Endothelial cell of umbilical vein (primary cell): ENCODE measurements at regions not wholly inside any gene's neighbourhood (a gene's known extent, or its start where the extent isn't known, plus 50 kb on each side); places are given as distances from the start of the nearest gene placed in this dataset.

ENCODE experiments used
- BruUV-seq: library from RNA; stranded (reverse); fragments of 400-500 nt; replicated peaks from 2 replicates; lab custom pipeline; 2021; lab: Mats Ljungman, UMichigan
- CTCF ChIA-PET: fragments of 300-600, 350-600 bp; sonication (Branson Sonifier 250); formaldehyde crosslinking; loops from one replicate; lab custom pipeline; 2021; ENCODE audit warnings: antibody characterized with exemption, inconsistent platforms; lab: Charles Lee
- POLR2A ChIA-PET: fragments of 300-600, 350-600 bp; sonication (Branson Sonifier 250); formaldehyde crosslinking; loops from one replicate; lab custom pipeline; 2021; ENCODE audit warnings: antibody characterized with exemption, inconsistent platforms; lab: Charles Lee
- DNase-seq: peaks from one replicate; pipeline ENCODE4 v3.0.0-alpha.2; 2011; ENCODE audit warnings: low read depth, low spot score
- FAIRE-seq: peaks from 2 replicates; lab custom pipeline; 2011; peaks lifted over from hg19 to GRCh38; lab: Jason Lieb, UNC
- H2AFZ ChIP-seq: 2 replicates; pipeline ENCODE4 v1.6.0; 2012; ENCODE audit warnings: low read depth, low read length, control low read depth, inconsistent platforms
- H3K27ac ChIP-seq: 2 replicates; pipeline ENCODE4 v1.5.1; 2011; ENCODE audit warnings: low read depth, mild to moderate bottlenecking, control low read depth, low read length, moderate library complexity; ENCODE audit not compliant: insufficient read depth
- H3K27me3 ChIP-seq, 2 experiments: 2 replicates each; pipeline versions ENCODE4 v1.6.0 to v1.6.1; 2011; ENCODE audit warnings: low read length in 2 of 2, mixed read lengths in 1 of 2; ENCODE audit not compliant: control insufficient read depth in 2 of 2, insufficient read depth in 2 of 2
- H3K36me3 ChIP-seq, 2 experiments: 2 replicates in 1 of 2; 3 replicates in 1 of 2; pipeline ENCODE4 v1.5.1; 2011; ENCODE audit warnings: low read length in 2 of 2, mild to moderate bottlenecking in 1 of 2, moderate library complexity in 1 of 2; ENCODE audit not compliant: control insufficient read depth in 2 of 2, insufficient read depth in 2 of 2; ENCODE audit errors: extremely low read depth in 1 of 2
- H3K4me1 ChIP-seq: 3 replicates; pipeline ENCODE4 v1.5.1; 2011; ENCODE audit warnings: mild to moderate bottlenecking, low read length; ENCODE audit not compliant: control insufficient read depth, insufficient read depth; ENCODE audit errors: extremely low read depth
- H3K4me2 ChIP-seq: 2 replicates; pipeline ENCODE4 v1.6.1; 2011; ENCODE audit warnings: low read length, control low read depth, mixed read lengths; ENCODE audit not compliant: insufficient read depth
- H3K4me3 ChIP-seq, 3 experiments: fragments of 200-600 bp in 1 of 3; sonication (generic), shearing (Covaris generic) in 1 of 3; replicated peaks in 1 of 3; 2 replicates each; pipeline ENCODE4 v1.5.1; 2011 to 2016; ENCODE audit warnings: control low read depth in 3 of 3, low read length in 3 of 3, mild to moderate bottlenecking in 2 of 3, inconsistent platforms in 1 of 3, low read depth in 1 of 3, moderate library complexity in 1 of 3; ENCODE audit not compliant: insufficient read depth in 1 of 3
- H3K79me2 ChIP-seq: 2 replicates; pipeline ENCODE4 v1.6.0; 2012; ENCODE audit warnings: low read length, inconsistent platforms; ENCODE audit not compliant: control insufficient read depth, insufficient read depth
- H3K9ac ChIP-seq: replicated peaks from 2 replicates; pipeline ENCODE3; 2011; ENCODE audit warnings: low read length, control low read depth; ENCODE audit not compliant: insufficient read depth; ENCODE audit errors: extremely low read depth
- H3K9me1 ChIP-seq: replicated peaks from 3 replicates; pipeline ENCODE4 v1.6.0; 2011; ENCODE audit warnings: mild to moderate bottlenecking, low read length; ENCODE audit not compliant: control insufficient read depth, insufficient read depth; ENCODE audit errors: extremely low read depth
- H3K9me3 ChIP-seq: replicated peaks from 2 replicates; pipeline ENCODE4 v1.5.1; 2012; ENCODE audit warnings: low read length, inconsistent platforms; ENCODE audit not compliant: control insufficient read depth, insufficient read depth
- H4K20me1 ChIP-seq: replicated peaks from 2 replicates; pipeline ENCODE3; 2011; ENCODE audit warnings: mild to moderate bottlenecking, low read length; ENCODE audit not compliant: control insufficient read depth, insufficient read depth; ENCODE audit errors: extremely low read depth
- CTCF ChIP-seq, 2 donors: IDR thresholded peaks; 1 replicate in 1 of 2; 2 replicates in 1 of 2; pipeline ENCODE4 v1.5.1; 2011; ENCODE audit warnings: low read length in 2 of 2, mild to moderate bottlenecking in 2 of 2, moderate library complexity in 2 of 2, control low read depth in 1 of 2, inconsistent platforms in 1 of 2, low read depth in 1 of 2; ENCODE audit not compliant: insufficient read depth in 1 of 2; ENCODE audit errors: extremely low read depth in 1 of 2
- EZH2 ChIP-seq: IDR thresholded peaks from 2 replicates; pipeline ENCODE4 v1.6.1; 2012; ENCODE audit warnings: borderline replicate concordance, low read depth, mild to moderate bottlenecking, moderate library complexity, low read length, inconsistent platforms; ENCODE audit not compliant: severe bottlenecking
- FOS ChIP-seq: IDR thresholded peaks from 2 replicates; pipeline ENCODE4 v1.6.1; 2011; ENCODE audit warnings: mild to moderate bottlenecking, low read length, moderate library complexity, borderline replicate concordance; ENCODE audit not compliant: insufficient read depth
- GATA2 ChIP-seq: IDR thresholded peaks from 2 replicates; pipeline ENCODE4 v1.7.0; 2011; ENCODE audit warnings: low read depth, mild to moderate bottlenecking, moderate library complexity, mixed read lengths, low read length; ENCODE audit not compliant: insufficient read length, insufficient read depth
- JUN ChIP-seq: IDR thresholded peaks from 2 replicates; pipeline ENCODE4 v1.6.1; 2011; ENCODE audit warnings: borderline replicate concordance, low read depth; ENCODE audit not compliant: insufficient read length, insufficient read depth
- MAX ChIP-seq: IDR thresholded peaks from 2 replicates; pipeline ENCODE4 v1.6.1; 2011; ENCODE audit not compliant: insufficient read depth, insufficient read length
- MYC ChIP-seq: IDR thresholded peaks from one replicate; pipeline ENCODE4 v1.6.1; 2011; ENCODE audit warnings: mild to moderate bottlenecking, low read depth, low read length
- POLR2A ChIP-seq: IDR thresholded peaks from 2 replicates; pipeline ENCODE4 v1.6.1; 2012; ENCODE audit warnings: low read depth, mild to moderate bottlenecking, control low read depth, low read length
- POLR2AphosphoS5 ChIP-seq: IDR thresholded peaks from 2 replicates; pipeline ENCODE4 v1.6.1; 2012; ENCODE audit warnings: low read depth, mild to moderate bottlenecking, control low read depth, low read length, moderate library complexity; ENCODE audit not compliant: insufficient read depth
- dilution Hi-C: fragments of 300-500 bp; cut with MboI; formaldehyde crosslinking; loops from one replicate; pipeline ENCODE4 v1.15.0; 2019; ENCODE audit warnings: low sequenced_read_pairs; ENCODE audit not compliant: extremely low pct_ligation_motif_present
- intact Hi-C: fragments of 100-400 bp; cut with micrococcal nuclease; formaldehyde crosslinking; loops from one replicate; pipeline ENCODE4 v1.10.0; 2022

GRCh38 chr20:43859994-43860393, 54.7 kb upstream of the TOX2 start:
- no peak for FAIRE-seq
- Histone ChIP-seq H2AFZ (no peak overlapping the region), H4K20me1 (no peaks in the 10 kb centered on the region), H3K9me1 (no peaks in the 10 kb centered on the region), H3K4me2 (no peak overlapping the region), H3K9ac (no peak overlapping the region), H3K27me3 (peaks cover 0 to 6% of the 10 kb centered on the region in 2 experiments), H3K36me3 (no peaks in the 10 kb centered on the region), H3K4me1 (peaks cover 3% of the 10 kb centered on the region), H3K79me2 (no peaks in the 10 kb centered on the region), H3K9me3 (no peaks in the 10 kb centered on the region), H3K4me3 (no peak overlapping the region), H3K27ac (no peak overlapping the region)
- no peak for DNase-seq
- dilution Hi-C loops, result no loop called here
- TF ChIP-seq GATA2 (no peak), CTCF (IDR thresholded peaks at IDR 0.05; ENCODE audit: extremely low read depth in 1 of 2, insufficient read depth in 1 of 2, low read depth in 1 of 2, low read length in 2 of 2) (no peak), JUN (no peak), POLR2A (no peak), FOS (no peak), MAX (no peak), MYC (no peak), POLR2AphosphoS5 (no peak), EZH2 (no peak)
- no TSS peak for BruUV-seq
- ChIA-PET POLR2A (no interaction called here), CTCF (no interaction called here)
- intact Hi-C loops, result no loop called here
